ENCODE measurements at regions not wholly inside any gene's neighbourhood (a gene's known extent, or its start where the extent isn't known, plus 50 kb on each side); places are given as distances from the start of the nearest gene placed in this dataset.

DNA sequence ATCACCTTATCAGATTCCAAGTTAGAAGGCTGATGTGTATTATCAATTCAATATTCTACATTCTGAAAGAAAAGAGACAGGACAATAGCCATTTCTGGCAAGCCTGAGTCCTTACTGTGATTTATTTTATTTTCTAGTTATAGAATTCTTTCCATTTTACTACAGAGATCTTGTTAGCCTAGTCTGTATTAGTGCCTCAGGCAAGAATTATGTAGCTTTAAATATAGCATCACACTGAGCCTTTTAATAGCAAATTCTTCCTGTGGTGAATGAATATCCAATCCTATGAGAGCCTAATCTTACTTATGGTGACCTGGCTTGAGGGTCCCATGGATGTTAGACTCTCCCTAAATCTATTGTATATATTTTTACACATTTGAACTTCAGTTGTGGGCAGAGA, 732.8 kb upstream of the CITED2 start:
- no peak overlapping the region for H3K27ac ChIP-seq
- H3K4me3 ChIP-seq: no peak overlapping the region
- H3K27me3 ChIP-seq: no peaks in the 10 kb centered on the region
- no peaks in the 10 kb centered on the region for H3K36me3 ChIP-seq
- H3K9me3 ChIP-seq: no peaks in the 10 kb centered on the region
- no peak for TF ChIP-seq POLR2AphosphoS5 (IDR thresholded peaks at IDR 0.05)
- no peak for TF ChIP-seq POLR2A (IDR thresholded peaks at IDR 0.05)
- no peak for DNase-seq (ENCODE audit: low spot score in 2 of 2)
- no peaks in the 10 kb centered on the region for H3K4me1 ChIP-seq

DNA sequence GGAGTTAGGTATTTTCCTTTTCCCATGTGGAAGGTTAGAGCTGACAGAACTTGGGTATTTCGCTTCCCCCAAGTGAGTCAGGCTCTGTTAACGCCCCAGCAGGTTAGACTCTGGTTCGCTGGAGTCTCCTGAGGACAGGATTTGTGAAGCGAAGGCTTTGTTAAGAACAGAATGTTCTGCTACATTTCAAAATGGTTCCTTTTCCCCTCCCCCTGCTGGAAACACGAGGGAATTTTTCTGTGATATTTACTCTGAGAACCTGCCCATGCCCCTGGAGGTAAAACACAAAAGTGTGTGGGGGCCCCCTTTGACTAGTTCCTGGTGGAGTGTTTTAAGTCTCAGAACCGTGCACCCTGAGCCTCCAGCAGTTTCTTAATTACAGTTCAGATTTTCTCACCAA, 731.4 kb upstream of the CITED2 start:
- no peaks in the 10 kb centered on the region for H3K36me3 ChIP-seq
- H3K4me3 ChIP-seq: no peak overlapping the region
- no peaks in the 10 kb centered on the region for H3K4me1 ChIP-seq
- DNase-seq (ENCODE audit: low spot score in 2 of 2): no peak
- H3K27ac ChIP-seq: no peak overlapping the region
- H3K27me3 ChIP-seq: no peaks in the 10 kb centered on the region
- no peaks in the 10 kb centered on the region for H3K9me3 ChIP-seq
- 66% methylated on average over 6 of the region's 6 CpGs for WGBS
- TF ChIP-seq, protein P1, sequence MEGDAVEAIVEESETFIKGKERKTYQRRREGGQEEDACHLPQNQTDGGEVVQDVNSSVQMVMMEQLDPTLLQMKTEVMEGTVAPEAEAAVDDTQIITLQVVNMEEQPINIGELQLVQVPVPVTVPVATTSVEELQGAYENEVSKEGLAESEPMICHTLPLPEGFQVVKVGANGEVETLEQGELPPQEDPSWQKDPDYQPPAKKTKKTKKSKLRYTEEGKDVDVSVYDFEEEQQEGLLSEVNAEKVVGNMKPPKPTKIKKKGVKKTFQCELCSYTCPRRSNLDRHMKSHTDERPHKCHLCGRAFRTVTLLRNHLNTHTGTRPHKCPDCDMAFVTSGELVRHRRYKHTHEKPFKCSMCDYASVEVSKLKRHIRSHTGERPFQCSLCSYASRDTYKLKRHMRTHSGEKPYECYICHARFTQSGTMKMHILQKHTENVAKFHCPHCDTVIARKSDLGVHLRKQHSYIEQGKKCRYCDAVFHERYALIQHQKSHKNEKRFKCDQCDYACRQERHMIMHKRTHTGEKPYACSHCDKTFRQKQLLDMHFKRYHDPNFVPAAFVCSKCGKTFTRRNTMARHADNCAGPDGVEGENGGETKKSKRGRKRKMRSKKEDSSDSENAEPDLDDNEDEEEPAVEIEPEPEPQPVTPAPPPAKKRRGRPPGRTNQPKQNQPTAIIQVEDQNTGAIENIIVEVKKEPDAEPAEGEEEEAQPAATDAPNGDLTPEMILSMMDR (IDR thresholded peaks at IDR 0.05): peak in 1 of 2 donors; percentile 10
- no peak for TF ChIP-seq POLR2A (IDR thresholded peaks at IDR 0.05)

DNA sequence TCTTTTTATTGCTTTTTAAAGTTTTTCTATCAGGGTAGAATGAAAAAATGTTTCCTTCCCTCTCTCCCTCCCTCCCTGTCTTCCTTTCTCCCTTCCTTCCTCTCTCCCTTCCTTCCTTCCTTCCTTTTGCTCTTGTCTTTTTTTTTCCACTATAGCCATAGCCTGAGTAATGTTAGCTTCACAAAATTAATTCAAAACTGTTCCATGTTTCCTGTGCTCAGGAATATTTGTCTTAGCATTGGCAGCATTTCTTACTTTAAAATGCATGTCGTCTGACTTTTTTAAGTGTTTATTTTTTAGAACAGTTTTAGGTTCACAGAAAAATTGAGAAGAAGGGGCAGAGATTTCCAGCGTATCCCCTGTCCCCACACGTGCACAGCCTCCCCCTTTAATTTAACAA, 730.8 kb upstream of the CITED2 start:
- Histone ChIP-seq H3K27ac (no peak overlapping the region), H3K36me3 (no peaks in the 10 kb centered on the region), H3K4me1 (no peaks in the 10 kb centered on the region), H3K4me3 (no peak overlapping the region), H3K9me3 (no peaks in the 10 kb centered on the region), H3K27me3 (no peaks in the 10 kb centered on the region)
- no peak for TF ChIP-seq EP300 (IDR thresholded peaks at IDR 0.05)
- no peak for TF ChIP-seq POLR2AphosphoS5 (IDR thresholded peaks at IDR 0.05)
- TF ChIP-seq POLR2A (IDR thresholded peaks at IDR 0.05): no peak
- 71% methylated on average over 3 of the region's 3 CpGs for WGBS
- no peak for DNase-seq (ENCODE audit: low spot score in 2 of 2)

DNA sequence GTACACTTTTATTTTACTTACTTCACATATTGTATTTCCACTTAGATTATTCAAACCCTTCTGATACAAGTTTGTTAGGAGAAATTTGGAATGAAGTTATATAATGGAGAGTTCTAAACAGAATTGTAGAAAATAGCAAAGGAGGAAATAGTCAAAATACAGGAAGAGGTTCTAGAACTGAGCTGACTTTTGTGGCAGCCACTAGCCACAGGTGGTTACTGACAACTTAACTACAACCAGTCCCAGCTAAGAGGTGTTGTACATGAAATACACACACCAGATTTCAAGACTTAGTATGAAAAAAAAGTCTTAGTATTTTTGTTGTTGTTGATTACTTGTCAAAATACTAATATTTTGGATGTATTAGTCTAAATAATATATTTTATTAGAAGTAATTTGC, 727.4 kb upstream of the CITED2 start:
- no peaks in the 10 kb centered on the region for H3K9me3 ChIP-seq
- TF ChIP-seq POLR2AphosphoS5 (IDR thresholded peaks at IDR 0.05) (no peak), EP300 (IDR thresholded peaks at IDR 0.05) (no peak), POLR2A (IDR thresholded peaks at IDR 0.05) (no peak)
- TF ChIP-seq, protein P1 (IDR thresholded peaks at IDR 0.05): no peak
- no peak for DNase-seq (ENCODE audit: low spot score in 2 of 2)
- no peaks in the 10 kb centered on the region for H3K36me3 ChIP-seq
- no peaks in the 10 kb centered on the region for H3K4me1 ChIP-seq
- H3K27me3 ChIP-seq: no peaks in the 10 kb centered on the region
- H3K4me3 ChIP-seq: no peak overlapping the region
- no peak overlapping the region for H3K27ac ChIP-seq

DNA sequence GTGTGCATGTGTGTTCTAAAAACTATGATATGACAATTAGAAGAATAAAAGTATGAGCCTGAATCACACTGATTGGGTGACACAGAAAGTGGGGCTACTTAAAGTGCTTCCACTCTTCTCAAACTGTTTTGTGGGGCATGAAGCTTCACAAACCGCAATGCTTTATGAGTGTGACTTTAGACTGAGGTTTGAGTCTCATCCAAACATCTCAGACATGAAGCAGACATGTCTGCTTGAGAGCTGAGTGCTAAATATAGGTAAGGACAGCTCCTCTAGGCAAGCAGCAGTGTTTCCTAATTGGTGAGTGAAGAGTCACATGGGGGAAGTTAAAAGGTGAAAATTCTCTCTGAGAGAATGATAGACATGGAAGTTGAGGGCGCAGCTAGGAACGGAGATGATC, 726.9 kb upstream of the CITED2 start:
- WGBS: 87% methylated on average over 3 of the region's 3 CpGs
- Histone ChIP-seq H3K4me3 (no peak overlapping the region), H3K9me3 (no peaks in the 10 kb centered on the region), H3K27me3 (no peaks in the 10 kb centered on the region), H3K4me1 (no peaks in the 10 kb centered on the region), H3K36me3 (no peaks in the 10 kb centered on the region), H3K27ac (no peak overlapping the region)
- TF ChIP-seq EP300 (IDR thresholded peaks at IDR 0.05) (no peak), POLR2A (IDR thresholded peaks at IDR 0.05) (no peak), POLR2AphosphoS5 (IDR thresholded peaks at IDR 0.05) (no peak)
- TF ChIP-seq, protein P1 (IDR thresholded peaks at IDR 0.05): no peak
- DNase-seq (ENCODE audit: low spot score in 2 of 2): no peak

DNA sequence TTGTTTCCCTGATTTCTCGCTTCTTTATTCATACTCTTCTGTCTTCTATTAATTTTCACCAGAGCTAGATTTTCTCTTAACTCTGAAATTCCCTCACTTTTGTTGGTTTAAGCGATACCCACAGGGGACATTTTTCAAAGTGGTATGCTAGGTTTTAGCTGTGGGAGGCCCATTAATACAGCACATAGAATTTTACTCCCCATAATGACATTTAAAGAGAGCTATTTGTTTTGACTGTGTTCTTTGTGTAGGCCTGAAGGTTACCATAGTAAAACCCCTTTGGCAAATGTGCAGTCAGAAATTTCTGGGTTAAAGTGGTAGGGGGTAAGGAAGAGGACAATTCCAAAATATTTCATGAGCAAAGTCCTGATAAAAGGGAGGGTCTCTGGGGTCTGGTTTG, 721.1 kb upstream of the CITED2 start:
- 85% methylated on average over 2 of the region's 2 CpGs for WGBS
- no peaks in the 10 kb centered on the region for H3K4me1 ChIP-seq
- no peaks in the 10 kb centered on the region for H3K27me3 ChIP-seq
- DNase-seq (ENCODE audit: low spot score in 2 of 2): no peak
- H3K27ac ChIP-seq: no peak overlapping the region
- TF ChIP-seq POLR2AphosphoS5 (IDR thresholded peaks at IDR 0.05): no peak
- TF ChIP-seq POLR2A (IDR thresholded peaks at IDR 0.05): no peak
- TF ChIP-seq EP300 (IDR thresholded peaks at IDR 0.05): no peak
- no peak overlapping the region for H3K4me3 ChIP-seq
- H3K9me3 ChIP-seq: no peaks in the 10 kb centered on the region
- no peaks in the 10 kb centered on the region for H3K36me3 ChIP-seq

DNA sequence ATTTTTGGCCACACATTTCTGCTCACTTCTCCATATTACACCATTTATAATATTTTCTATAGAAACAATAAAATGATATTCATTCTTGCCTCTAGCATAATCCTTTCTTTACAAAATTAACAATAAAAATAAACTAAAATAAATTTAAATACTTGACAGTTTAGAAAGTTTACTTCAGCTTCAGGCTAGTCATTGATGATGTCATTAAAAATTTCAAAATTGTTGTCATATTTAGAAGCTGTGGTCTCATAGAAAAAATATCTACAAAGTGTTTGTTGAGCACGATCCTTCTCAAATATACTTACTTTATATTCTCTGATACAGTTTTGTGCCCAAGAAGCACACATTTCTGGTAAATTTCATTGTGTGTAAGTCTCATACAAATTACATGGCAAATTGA, 717.4 kb upstream of the CITED2 start:
- Histone ChIP-seq H3K4me1 (no peaks in the 10 kb centered on the region), H3K27ac (no peak overlapping the region), H3K36me3 (no peaks in the 10 kb centered on the region), H3K27me3 (no peaks in the 10 kb centered on the region), H3K4me3 (no peak overlapping the region), H3K9me3 (no peaks in the 10 kb centered on the region)
- DNase-seq (ENCODE audit: low spot score in 2 of 2): no peak
- 88% methylated on average over 1 of the region's 1 CpG for WGBS
- TF ChIP-seq POLR2A (IDR thresholded peaks at IDR 0.05) (no peak), EP300 (IDR thresholded peaks at IDR 0.05) (no peak), POLR2AphosphoS5 (IDR thresholded peaks at IDR 0.05) (no peak)
- TF ChIP-seq, protein P1 (IDR thresholded peaks at IDR 0.05): no peak
